CD14-positive monocyte (primary cell): ENCODE measurements at regions not wholly inside any gene's neighbourhood (a gene's known extent, or its start where the extent isn't known, plus 50 kb on each side); places are given as distances from the start of the nearest gene placed in this dataset.

Source experiments
- DNase-seq, 3 donors: peaks; one replicate each; pipeline ENCODE4 v3.0.0-alpha.2; 2011 to 2022
- H2AFZ ChIP-seq: 2 replicates; pipeline ENCODE4 v1.6.0; 2012; ENCODE audit warnings: mild to moderate bottlenecking, low read depth, low read length, inconsistent platforms; ENCODE audit not compliant: insufficient read depth, poor library complexity, severe bottlenecking
- H3K27ac ChIP-seq, 2 donors: 1 replicate in 1 of 2; 2 replicates in 1 of 2; pipeline ENCODE4 v1.5.1; 2012 to 2013; ENCODE audit warnings: low read length in 2 of 2, control low read depth in 1 of 2, inconsistent platforms in 1 of 2, low read depth in 1 of 2, mild to moderate bottlenecking in 1 of 2
- H3K27me3 ChIP-seq, 2 donors: one replicate each; pipeline versions ENCODE4 v1.6.0 to v1.6.1; 2011 to 2013; ENCODE audit warnings: low read length in 2 of 2; ENCODE audit not compliant: control insufficient read depth in 2 of 2, insufficient read depth in 2 of 2
- H3K36me3 ChIP-seq, 2 donors: replicated peaks in 1 of 2; 1 replicate in 1 of 2; 2 replicates in 1 of 2; pipeline versions ENCODE4 v1.5.1 to v1.6.1; 2012 to 2013; ENCODE audit warnings: low read length in 2 of 2, control low read depth in 1 of 2, inconsistent platforms in 1 of 2, mild to moderate bottlenecking in 1 of 2; ENCODE audit not compliant: insufficient read depth in 2 of 2, control insufficient read depth in 1 of 2
- H3K4me1 ChIP-seq, 2 donors: 1 replicate in 1 of 2; 2 replicates in 1 of 2; pipeline versions ENCODE4 v1.5.1 to v1.6.1; 2012 to 2013; ENCODE audit warnings: low read length in 2 of 2, control low read depth in 1 of 2, inconsistent platforms in 1 of 2, mild to moderate bottlenecking in 1 of 2, moderate library complexity in 1 of 2; ENCODE audit not compliant: insufficient read depth in 2 of 2, control insufficient read depth in 1 of 2
- H3K4me2 ChIP-seq: replicated peaks from 2 replicates; pipeline ENCODE3; 2012; ENCODE audit warnings: low read length, moderate library complexity, mild to moderate bottlenecking; ENCODE audit not compliant: poor library complexity, severe bottlenecking; ENCODE audit errors: extremely low read depth
- H3K4me3 ChIP-seq, 3 experiments: fragments of 200-600 bp in 1 of 3; sonication (generic) in 1 of 3; replicated peaks in 1 of 3; 1 replicate in 2 of 3; 2 replicates in 1 of 3; pipeline ENCODE4 v1.5.1; 2011 to 2013; ENCODE audit warnings: low read length in 3 of 3, mild to moderate bottlenecking in 3 of 3, control low read depth in 2 of 3, low read depth in 2 of 3, inconsistent platforms in 1 of 3, moderate library complexity in 1 of 3
- H3K79me2 ChIP-seq: 2 replicates; pipeline ENCODE4 v1.6.0; 2012; ENCODE audit warnings: mild to moderate bottlenecking, control low read depth, inconsistent platforms, low read length, moderate library complexity; ENCODE audit not compliant: insufficient read depth
- H3K9ac ChIP-seq: 2 replicates; pipeline ENCODE4 v1.6.0; 2017; ENCODE audit warnings: low read length, mild to moderate bottlenecking; ENCODE audit not compliant: insufficient read depth, poor library complexity, severe bottlenecking
- H3K9me3 ChIP-seq, 2 donors: replicated peaks in 1 of 2; 1 replicate in 1 of 2; 2 replicates in 1 of 2; pipeline versions ENCODE4 v1.5.1 to v1.6.1; 2012 to 2013; ENCODE audit warnings: low read length in 2 of 2, control low read depth in 1 of 2; ENCODE audit not compliant: control insufficient read depth in 1 of 2, insufficient read depth in 1 of 2
- H4K20me1 ChIP-seq: 2 replicates; pipeline ENCODE4 v1.6.0; 2012; ENCODE audit warnings: mild to moderate bottlenecking, low read length, control low read depth, moderate library complexity; ENCODE audit not compliant: insufficient read depth
- H3K27ac Mint-ChIP-seq, 7 donors: one replicate each; pipeline ENCODE4 v1.8.0; 2020; ENCODE audit warnings: mild to moderate bottlenecking in 7 of 7, mixed read lengths in 7 of 7, moderate library complexity in 6 of 7, inconsistent platforms in 2 of 7
- H3K27me3 Mint-ChIP-seq, 3 donors: one replicate each; pipeline ENCODE4 v1.8.0; 2021 to 2022; ENCODE audit warnings: low read depth in 3 of 3, mild to moderate bottlenecking in 3 of 3, mixed read lengths in 3 of 3, moderate library complexity in 3 of 3, inconsistent platforms in 1 of 3
- H3K36me3 Mint-ChIP-seq, 2 donors: one replicate each; pipeline ENCODE4 v1.8.0; 2020; ENCODE audit warnings: mixed read lengths in 2 of 2, inconsistent platforms in 1 of 2, mild to moderate bottlenecking in 1 of 2
- H3K4me1 Mint-ChIP-seq: one replicate; pipeline ENCODE4 v1.8.0; 2020; ENCODE audit warnings: mild to moderate bottlenecking, mixed read lengths
- H3K4me3 Mint-ChIP-seq, 2 donors: one replicate each; pipeline ENCODE4 v1.8.0; 2020; ENCODE audit warnings: mild to moderate bottlenecking in 2 of 2, mixed read lengths in 2 of 2, moderate library complexity in 1 of 2
- H3K9me3 Mint-ChIP-seq, 7 donors: one replicate each; pipeline ENCODE4 v1.8.0; 2020 to 2022; ENCODE audit warnings: mixed read lengths in 7 of 7, mild to moderate bottlenecking in 6 of 7, moderate library complexity in 6 of 7, inconsistent platforms in 2 of 7
- WGBS: methylation state at CpG from one replicate; pipeline ENCODE4 v1.1.5; 2013; ENCODE audit warnings: missing lambda C conversion rate; ENCODE audit not compliant: insufficient coverage; 5-methylcytosine and 5-hydroxymethylcytosine counted together
- intact Hi-C, 2 donors: fragments of 100-400 bp; cut with micrococcal nuclease; formaldehyde crosslinking; loops; one replicate each; pipeline versions ENCODE4 v1.15.0 to v1.15.1; 2023
- TF ChIP-seq, protein P1 (sequence below): fragments of 200-600 bp; IDR thresholded peaks from one replicate; pipeline ENCODE4 v1.8.0; 2022; ENCODE audit warnings: antibody characterized with exemption, mild to moderate bottlenecking

DNA sequence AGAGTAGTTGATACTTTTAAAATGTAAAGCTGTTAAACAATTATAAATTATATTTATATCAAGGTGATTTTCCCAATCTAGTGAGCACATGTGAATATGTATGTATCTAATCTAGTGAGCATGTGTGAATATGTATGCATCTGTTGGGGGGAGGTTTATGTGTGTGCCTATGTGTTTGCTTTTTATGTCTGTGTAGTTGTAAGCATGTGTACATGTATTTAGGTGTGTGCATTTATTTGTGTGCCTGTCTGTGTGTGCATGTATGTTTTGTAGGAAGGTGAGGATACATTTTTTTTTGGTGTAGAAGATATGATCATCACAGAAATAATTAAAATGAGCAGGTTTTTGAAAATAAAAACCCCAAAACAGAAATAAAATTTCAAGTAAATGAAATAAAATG is 318.9 kb upstream of the CHRM3 start:
- Histone ChIP-seq H3K4me1 (no peaks in the 10 kb centered on the region), H3K36me3 (no peaks in the 10 kb centered on the region), H3K27ac (no peak overlapping the region), H4K20me1 (no peaks in the 10 kb centered on the region), H3K79me2 (no peaks in the 10 kb centered on the region), H3K4me2 (no peak overlapping the region), H3K4me3 (no peak overlapping the region), H2AFZ (no peak overlapping the region), H3K9ac (no peak overlapping the region), H3K9me3 (no peaks in the 10 kb centered on the region), H3K27me3 (no peaks in the 10 kb centered on the region)
- H3K4me1 Mint-ChIP-seq: no peaks in the 10 kb centered on the region
- TF ChIP-seq, protein P1, sequence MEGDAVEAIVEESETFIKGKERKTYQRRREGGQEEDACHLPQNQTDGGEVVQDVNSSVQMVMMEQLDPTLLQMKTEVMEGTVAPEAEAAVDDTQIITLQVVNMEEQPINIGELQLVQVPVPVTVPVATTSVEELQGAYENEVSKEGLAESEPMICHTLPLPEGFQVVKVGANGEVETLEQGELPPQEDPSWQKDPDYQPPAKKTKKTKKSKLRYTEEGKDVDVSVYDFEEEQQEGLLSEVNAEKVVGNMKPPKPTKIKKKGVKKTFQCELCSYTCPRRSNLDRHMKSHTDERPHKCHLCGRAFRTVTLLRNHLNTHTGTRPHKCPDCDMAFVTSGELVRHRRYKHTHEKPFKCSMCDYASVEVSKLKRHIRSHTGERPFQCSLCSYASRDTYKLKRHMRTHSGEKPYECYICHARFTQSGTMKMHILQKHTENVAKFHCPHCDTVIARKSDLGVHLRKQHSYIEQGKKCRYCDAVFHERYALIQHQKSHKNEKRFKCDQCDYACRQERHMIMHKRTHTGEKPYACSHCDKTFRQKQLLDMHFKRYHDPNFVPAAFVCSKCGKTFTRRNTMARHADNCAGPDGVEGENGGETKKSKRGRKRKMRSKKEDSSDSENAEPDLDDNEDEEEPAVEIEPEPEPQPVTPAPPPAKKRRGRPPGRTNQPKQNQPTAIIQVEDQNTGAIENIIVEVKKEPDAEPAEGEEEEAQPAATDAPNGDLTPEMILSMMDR: no peak
- no peak for DNase-seq
- peaks cover 0 to 2% (median 0%) of the 10 kb centered on the region in 3 donors for H3K27me3 Mint-ChIP-seq
- no peak overlapping the region for H3K27ac Mint-ChIP-seq
- H3K36me3 Mint-ChIP-seq: no peaks in the 10 kb centered on the region
- intact Hi-C loops: no loop called here
- no peak overlapping the region for H3K4me3 Mint-ChIP-seq
- H3K9me3 Mint-ChIP-seq: peaks cover 0 to 2% (median 0%) of the 10 kb centered on the region in 7 donors

DNA sequence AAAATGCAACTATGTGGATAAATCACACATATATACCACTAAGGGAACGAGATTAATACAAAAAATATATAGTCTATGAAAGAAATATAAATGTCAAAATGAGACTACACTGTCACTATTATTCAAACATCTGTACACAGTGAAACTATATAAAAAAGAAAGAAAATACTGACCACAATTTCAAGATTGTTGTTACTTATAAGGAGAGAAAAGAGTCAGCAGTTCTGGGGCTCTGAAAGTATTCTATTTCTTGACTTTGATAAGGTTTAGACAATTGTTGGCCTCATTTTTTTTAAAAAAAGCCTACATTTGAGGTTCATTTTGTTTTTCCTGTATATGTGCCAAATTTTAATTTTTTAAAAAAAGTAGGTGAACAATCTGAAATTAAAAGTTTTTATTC is 319.3 kb upstream of the CHRM3 start:
- Mint-ChIP-seq H3K27ac (no peak overlapping the region), H3K9me3 (peaks cover 0 to 2% (median 0%) of the 10 kb centered on the region in 7 donors), H3K27me3 (no peaks in the 10 kb centered on the region), H3K4me1 (no peaks in the 10 kb centered on the region), H3K36me3 (no peaks in the 10 kb centered on the region), H3K4me3 (no peak overlapping the region)
- WGBS: no CpG with 5 or more reads among the region's 1 CpG
- TF ChIP-seq, protein P1: no peak
- DNase-seq: no peak
- Histone ChIP-seq H2AFZ (no peak overlapping the region), H3K27me3 (no peaks in the 10 kb centered on the region), H3K4me3 (no peak overlapping the region), H3K9me3 (no peaks in the 10 kb centered on the region), H4K20me1 (no peaks in the 10 kb centered on the region), H3K79me2 (no peaks in the 10 kb centered on the region), H3K9ac (no peak overlapping the region), H3K4me2 (no peak overlapping the region), H3K27ac (no peak overlapping the region), H3K4me1 (no peaks in the 10 kb centered on the region), H3K36me3 (no peaks in the 10 kb centered on the region)
- intact Hi-C loops: no loop called here
